ENCODE measurements at regions not wholly inside any gene's neighbourhood (a gene's known extent, or its start where the extent isn't known, plus 50 kb on each side); places are given as distances from the start of the nearest gene placed in this dataset.

- Histone ChIP-seq H3K4me1 (ENCODE audit: control insufficient read depth, insufficient read depth, low read length) (peaks cover 17% of the 10 kb centered on the region), H3K27ac (ENCODE audit: extremely low read depth, low read depth, low read length) (no peak overlapping the region), H3K9me3 (ENCODE audit: control insufficient read depth, insufficient read depth, low read depth, low read length) (no peaks in the 10 kb centered on the region), H3K4me3 (ENCODE audit: low read depth, low read length) (no peak overlapping the region), H3K36me3 (ENCODE audit: control insufficient read depth in 2 of 2, insufficient read depth in 1 of 2, low read length in 2 of 2) (no peaks in the 10 kb centered on the region)
- TF ChIP-seq ZBTB11 (tag by site-specific recombination; conservative IDR thresholded peaks at IDR 0.05; ENCODE audit: low read depth): no peak
- no peak for TF ChIP-seq ZNF26 (tag by site-specific recombination; IDR thresholded peaks at IDR 0.05)
- TF ChIP-seq ZNF747 (tag by site-specific recombination; IDR thresholded peaks at IDR 0.05): no peak
- no peak for TF ChIP-seq ZNF529 (tag by site-specific recombination; IDR thresholded peaks at IDR 0.05; ENCODE audit: insufficient replicate concordance)
- no peak for TF ChIP-seq ZNF175 (tag by site-specific recombination; IDR thresholded peaks at IDR 0.05)
- TF ChIP-seq ZBTB21 (tag by site-specific recombination; IDR thresholded peaks at IDR 0.05): no peak
- TF ChIP-seq ZBTB7A (tag by site-specific recombination; IDR thresholded peaks at IDR 0.05; ENCODE audit: low read depth): no peak
- TF ChIP-seq ZNF521 (tag by site-specific recombination; IDR thresholded peaks at IDR 0.05): no peak
- TF ChIP-seq HOXA7 (CRISPR knock-in tag; IDR thresholded peaks at IDR 0.05; ENCODE audit: borderline replicate concordance): no peak
- TF ChIP-seq RBAK (tag by site-specific recombination; IDR thresholded peaks at IDR 0.05): no peak
- no peak for TF ChIP-seq ZNF501 (tag by site-specific recombination; IDR thresholded peaks at IDR 0.05)
- POLR2A ChIA-PET: no interaction called here
- CTCF ChIA-PET: interaction anchor here (0.6 kb wide), 3 partner anchors 182 to 1564 kb away, joined by 3 to 4 read pairs (median 3); no protein-coding TSS in a partner anchor
Observed at GRCh38 chr19:30148039-30148790, 206.2 kb downstream of the URI1 start.

- H3K36me3 ChIP-seq (ENCODE audit: control insufficient read depth in 2 of 2, insufficient read depth in 1 of 2, low read length in 2 of 2): no peaks in the 10 kb centered on the region
- no peaks in the 10 kb centered on the region for H3K9me3 ChIP-seq (ENCODE audit: control insufficient read depth, insufficient read depth, low read depth, low read length)
- H3K27ac ChIP-seq (ENCODE audit: extremely low read depth, low read depth, low read length): no peak overlapping the region
- ChIA-PET CTCF (interaction anchor here (0.6 to 1.2 kb wide), 4 partner anchors 23 to 1564 kb away, joined by 3 to 4 read pairs (median 3); no protein-coding TSS in a partner anchor), POLR2A (no interaction called here)
- H3K4me1 ChIP-seq (ENCODE audit: control insufficient read depth, insufficient read depth, low read length): peaks cover 16% of the 10 kb centered on the region
- H3K4me3 ChIP-seq (ENCODE audit: low read depth, low read length): no peak overlapping the region
- no peak for TF ChIP-seq KLF7 (tag by site-specific recombination; IDR thresholded peaks at IDR 0.05; ENCODE audit: borderline replicate concordance)
- TF ChIP-seq OVOL3 (tag by site-specific recombination; IDR thresholded peaks at IDR 0.05): no peak
- TF ChIP-seq ZEB2 (tag by site-specific recombination; IDR thresholded peaks at IDR 0.05): no peak
- no peak for TF ChIP-seq ZNF747 (tag by site-specific recombination; IDR thresholded peaks at IDR 0.05)
- no peak for TF ChIP-seq ZSCAN23 (tag by site-specific recombination; IDR thresholded peaks at IDR 0.05)
- TF ChIP-seq ZNF157 (tag by site-specific recombination; IDR thresholded peaks at IDR 0.05): no peak
- no peak for TF ChIP-seq PRDM1 (tag by site-specific recombination; IDR thresholded peaks at IDR 0.05)
- no peak for TF ChIP-seq ZNF280D (tag by site-specific recombination; IDR thresholded peaks at IDR 0.05)
- no peak for TF ChIP-seq ZNF391 (tag by site-specific recombination; IDR thresholded peaks at IDR 0.05; ENCODE audit: borderline replicate concordance, low read depth)
- TF ChIP-seq ZNF416 (tag by site-specific recombination; IDR thresholded peaks at IDR 0.05): no peak
- TF ChIP-seq KLF8 (tag by site-specific recombination; IDR thresholded peaks at IDR 0.05): no peak
- no peak for TF ChIP-seq EGR2 (tag by site-specific recombination; IDR thresholded peaks at IDR 0.05; ENCODE audit: low read depth)
- TF ChIP-seq ZNF266 (tag by site-specific recombination; IDR thresholded peaks at IDR 0.05; ENCODE audit: low read depth): no peak
- TF ChIP-seq ZBTB20 (tag by site-specific recombination; IDR thresholded peaks at IDR 0.05): no peak
- TF ChIP-seq ZNF624 (tag by site-specific recombination; IDR thresholded peaks at IDR 0.05): no peak
- TF ChIP-seq ZNF394 (tag by site-specific recombination; IDR thresholded peaks at IDR 0.05; ENCODE audit: borderline replicate concordance): no peak
- TF ChIP-seq ZNF558 (tag by site-specific recombination; IDR thresholded peaks at IDR 0.05): no peak
Observed at GRCh38 chr19:30148803-30149202, 206.8 kb downstream of the URI1 start.
